Spleen (tissue), 11 donors: ENCODE measurements at regions not wholly inside any gene's neighbourhood (a gene's known extent, or its start where the extent isn't known, plus 50 kb on each side); places are given as distances from the start of the nearest gene placed in this dataset.

Experiments
- DNase-seq: peaks from one replicate; pipeline ENCODE4 v3.0.0-alpha.2; 2020
- H3K27ac ChIP-seq, 8 donors: fragments of 200-600 bp; sonication (generic) in 7 of 8; 1 replicate in 4 of 8; 2 replicates in 4 of 8; pipeline versions ENCODE4 v1.5.0 to v1.8.0; 2016 to 2021; ENCODE audit warnings: inconsistent platforms in 4 of 8, mild to moderate bottlenecking in 4 of 8, moderate library complexity in 1 of 8
- H3K27me3 ChIP-seq, 7 donors: fragments of 200-600 bp; sonication (generic) in 6 of 7; replicated peaks in 1 of 7; 1 replicate in 4 of 7; 2 replicates in 3 of 7; pipeline versions ENCODE4 v1.5.0 to v1.8.0; 2016 to 2021; ENCODE audit warnings: inconsistent platforms in 3 of 7, mild to moderate bottlenecking in 1 of 7
- H3K36me3 ChIP-seq, 6 donors: fragments of 200-600 bp; sonication (generic) in 5 of 6; 1 replicate in 4 of 6; 2 replicates in 2 of 6; pipeline versions ENCODE4 v1.5.0 to v1.8.0; 2016 to 2021; ENCODE audit warnings: inconsistent platforms in 2 of 6
- H3K4me1 ChIP-seq, 6 donors: fragments of 200-600 bp; sonication (generic) in 5 of 6; 1 replicate in 3 of 6; 2 replicates in 3 of 6; pipeline versions ENCODE4 v1.5.0 to v1.8.0; 2016 to 2021; ENCODE audit warnings: inconsistent platforms in 3 of 6
- H3K4me3 ChIP-seq, 8 donors: fragments of 200-600 bp; sonication (generic) in 7 of 8; 1 replicate in 4 of 8; 2 replicates in 4 of 8; pipeline versions ENCODE4 v1.5.0 to v1.8.0; 2016 to 2021; ENCODE audit warnings: inconsistent platforms in 4 of 8, mild to moderate bottlenecking in 4 of 8, moderate library complexity in 2 of 8
- H3K9me3 ChIP-seq, 8 donors: fragments of 200-600 bp; sonication (generic) in 7 of 8; 1 replicate in 4 of 8; 2 replicates in 4 of 8; pipeline versions ENCODE4 v1.5.0 to v1.8.0; 2016 to 2021; ENCODE audit warnings: inconsistent platforms in 4 of 8
- CTCF ChIP-seq, 11 experiments: fragments of 200-600 bp in 7 of 11; fragments of 450-650 bp in 4 of 11; sonication (generic) in 4 of 11; IDR thresholded peaks in 8 of 11; conservative IDR thresholded peaks in 3 of 11; 1 replicate in 7 of 11; 2 replicates in 4 of 11; pipeline versions ENCODE4 v1.4.0 to v1.8.0; 2016 to 2021; ENCODE audit warnings: antibody characterized with exemption in 11 of 11, inconsistent platforms in 4 of 11, mild to moderate bottlenecking in 1 of 11
- POLR2A ChIP-seq, 3 donors: fragments of 450-650 bp; IDR thresholded peaks; one replicate each; pipeline ENCODE4 v1.5.1; 2017; ENCODE audit warnings: antibody characterized with exemption in 3 of 3, mild to moderate bottlenecking in 1 of 3
- POLR2AphosphoS5 ChIP-seq, 3 donors: sonication (generic); formaldehyde crosslinking; IDR thresholded peaks; one replicate each; pipeline ENCODE4 v1.5.1; 2017; ENCODE audit warnings: antibody characterized with exemption in 3 of 3
- WGBS, 5 donors: extraction: QIAGEN DNeasy Blood & Tissue Kit in 3 of 5; methylation state at CpG; one replicate each; pipeline versions ENCODE4 v1.1.5 to v1.1.7; 2013 to 2018; 5-methylcytosine and 5-hydroxymethylcytosine counted together
- intact Hi-C: fragments of 100-400 bp; cut with DNase I; formaldehyde crosslinking; loops from one replicate; pipeline ENCODE4 v1.15.0; 2023; ENCODE audit warnings: low total_unique reads
- donor health status: healthy with polysubstance abuse.
- donor health status: DM: no; HTN: no; CAD: no; lungs with moderate emphysema.
- donor health status: DM: no; HTN: no; CAD: no.
- donor health status: Bipolar disorder and iron deficiency.
- donor health status: healthy.
- donor health status: DM: no; HTN: no; CAD: no.
- donor health status: DM: yes; HTN: yes; CAD: no.

- Histone ChIP-seq H3K4me1 (no peaks in the 10 kb centered on the region), H3K9me3 (no peaks in the 10 kb centered on the region), H3K36me3 (no peaks in the 10 kb centered on the region), H3K4me3 (no peak overlapping the region), H3K27ac (no peak overlapping the region), H3K27me3 (no peaks in the 10 kb centered on the region)
- TF ChIP-seq POLR2AphosphoS5 (IDR thresholded peaks at IDR 0.05) (no peak), POLR2A (IDR thresholded peaks at IDR 0.05) (no peak), CTCF (IDR thresholded peaks at IDR 0.05 in 8 of 11, conservative IDR thresholded peaks at IDR 0.05 in 3 of 11) (no peak)
- DNase-seq: no peak
- intact Hi-C loops: no loop called here
- WGBS, 5 donors: 42 to 56% (median 52%) methylated on average over 8 of the region's 8 CpGs
Measured at GRCh38 chr5:163094492-163095180, 342.8 kb upstream of the CCNG1 start.

- H3K27ac ChIP-seq: no peak overlapping the region
- TF ChIP-seq POLR2AphosphoS5 (IDR thresholded peaks at IDR 0.05) (no peak), CTCF (IDR thresholded peaks at IDR 0.05 in 8 of 11, conservative IDR thresholded peaks at IDR 0.05 in 3 of 11) (no peak), POLR2A (IDR thresholded peaks at IDR 0.05) (no peak)
- no peaks in the 10 kb centered on the region for H3K9me3 ChIP-seq
- no peaks in the 10 kb centered on the region for H3K27me3 ChIP-seq
- H3K4me1 ChIP-seq: no peaks in the 10 kb centered on the region
- intact Hi-C loops: no loop called here
- WGBS, 5 donors: 38 to 52% (median 49%) methylated on average over 5 of the region's 5 CpGs
- no peaks in the 10 kb centered on the region for H3K36me3 ChIP-seq
- DNase-seq: no peak
- no peak overlapping the region for H3K4me3 ChIP-seq
Measured at GRCh38 chr5:163104464-163104863, 332.9 kb upstream of the CCNG1 start.

DNA sequence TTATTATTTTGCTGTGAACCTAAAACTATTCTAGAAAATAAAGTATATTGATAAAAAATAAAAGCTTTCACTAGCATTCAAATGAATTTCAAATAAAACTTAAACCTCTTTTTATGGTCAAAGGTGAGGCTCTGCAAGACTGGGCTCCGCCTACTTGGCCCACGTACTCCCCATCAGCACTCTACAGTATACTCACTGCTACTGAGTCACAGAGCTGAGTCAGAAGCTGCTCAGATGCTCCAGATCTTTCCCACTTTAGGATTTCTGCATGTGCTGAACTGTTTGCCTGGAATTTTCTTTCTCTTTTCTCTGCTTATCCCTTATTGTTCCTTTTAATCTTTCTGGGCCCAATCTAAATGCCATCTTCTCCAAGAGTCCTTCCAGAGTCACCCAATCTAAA lies 331.9 kb upstream of the CCNG1 start:
- intact Hi-C loops: no loop called here

DNA sequence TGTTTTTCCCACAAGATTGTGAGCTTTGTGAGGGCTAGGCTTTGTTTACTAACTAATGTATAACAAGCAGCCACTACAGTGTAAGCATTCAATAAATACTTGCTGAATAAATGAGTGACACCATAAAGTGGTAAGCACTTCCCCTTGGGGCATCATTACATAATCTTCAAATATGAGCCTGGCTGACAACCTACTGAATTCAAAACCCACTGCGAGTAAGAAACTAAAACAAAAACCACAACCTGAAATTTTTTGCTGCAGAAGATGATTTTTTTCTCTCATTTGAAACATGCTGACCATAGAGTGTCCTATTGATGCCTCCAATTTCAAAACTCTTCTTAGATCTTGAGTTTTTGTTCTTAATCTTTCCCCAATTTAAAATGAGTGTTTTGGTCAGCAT lies 331.3 kb upstream of the CCNG1 start:
- WGBS, 5 donors: 58 to 80% (median 62%) methylated on average over 1 of the region's 1 CpG
- Histone ChIP-seq H3K4me3 (no peak overlapping the region), H3K4me1 (no peaks in the 10 kb centered on the region), H3K36me3 (no peaks in the 10 kb centered on the region), H3K9me3 (no peaks in the 10 kb centered on the region), H3K27me3 (no peaks in the 10 kb centered on the region), H3K27ac (no peak overlapping the region)
- intact Hi-C loops: no loop called here
- no peak for DNase-seq
- TF ChIP-seq CTCF (IDR thresholded peaks at IDR 0.05 in 8 of 11, conservative IDR thresholded peaks at IDR 0.05 in 3 of 11) (no peak), POLR2A (IDR thresholded peaks at IDR 0.05) (no peak)

More for the DNA sequence above, 331.9 kb upstream of the CCNG1 start:
- Histone ChIP-seq H3K27me3 (no peaks in the 10 kb centered on the region), H3K9me3 (no peaks in the 10 kb centered on the region), H3K4me3 (no peak overlapping the region), H3K27ac (no peak overlapping the region), H3K36me3 (no peaks in the 10 kb centered on the region), H3K4me1 (no peaks in the 10 kb centered on the region)
- WGBS, 5 donors: 77 to 90% (median 79%) methylated on average over 2 of the region's 2 CpGs
- TF ChIP-seq CTCF (IDR thresholded peaks at IDR 0.05 in 8 of 11, conservative IDR thresholded peaks at IDR 0.05 in 3 of 11) (no peak), POLR2A (IDR thresholded peaks at IDR 0.05) (no peak), POLR2AphosphoS5 (IDR thresholded peaks at IDR 0.05) (no peak)
- DNase-seq: no peak
